Transverse colon (tissue), 4 donors: ENCODE measurements at regions not wholly inside any gene's neighbourhood (a gene's known extent, or its start where the extent isn't known, plus 50 kb on each side); places are given as distances from the start of the nearest gene placed in this dataset.
"Not testable (repeated sequence)": the region's sequence is repeated elsewhere in the genome, so short reads cannot be mapped to it uniquely, and the experiment has no call there.

Source experiments
- EP300 ChIP-seq: sonication (generic); formaldehyde crosslinking; IDR thresholded peaks from one replicate; pipeline ENCODE4 v1.6.1; 2017; ENCODE audit warnings: antibody characterized with exemption, low read depth
- POLR2AphosphoS5 ChIP-seq, 3 donors: sonication (generic); formaldehyde crosslinking; IDR thresholded peaks; one replicate each; pipeline ENCODE4 v1.6.1; 2016; ENCODE audit warnings: antibody characterized with exemption in 3 of 3
- TF ChIP-seq, protein P1 (sequence below), 5 experiments: fragments of 200-600 bp in 3 of 5; fragments of 450-650 bp in 2 of 5; sonication (generic) in 3 of 5; IDR thresholded peaks; 1 replicate in 2 of 5; 2 replicates in 3 of 5; pipeline ENCODE4 v1.5.1; 2016 to 2017; ENCODE audit warnings: antibody characterized with exemption in 5 of 5, inconsistent platforms in 3 of 5, mild to moderate bottlenecking in 2 of 5, moderate library complexity in 1 of 5

DNA sequence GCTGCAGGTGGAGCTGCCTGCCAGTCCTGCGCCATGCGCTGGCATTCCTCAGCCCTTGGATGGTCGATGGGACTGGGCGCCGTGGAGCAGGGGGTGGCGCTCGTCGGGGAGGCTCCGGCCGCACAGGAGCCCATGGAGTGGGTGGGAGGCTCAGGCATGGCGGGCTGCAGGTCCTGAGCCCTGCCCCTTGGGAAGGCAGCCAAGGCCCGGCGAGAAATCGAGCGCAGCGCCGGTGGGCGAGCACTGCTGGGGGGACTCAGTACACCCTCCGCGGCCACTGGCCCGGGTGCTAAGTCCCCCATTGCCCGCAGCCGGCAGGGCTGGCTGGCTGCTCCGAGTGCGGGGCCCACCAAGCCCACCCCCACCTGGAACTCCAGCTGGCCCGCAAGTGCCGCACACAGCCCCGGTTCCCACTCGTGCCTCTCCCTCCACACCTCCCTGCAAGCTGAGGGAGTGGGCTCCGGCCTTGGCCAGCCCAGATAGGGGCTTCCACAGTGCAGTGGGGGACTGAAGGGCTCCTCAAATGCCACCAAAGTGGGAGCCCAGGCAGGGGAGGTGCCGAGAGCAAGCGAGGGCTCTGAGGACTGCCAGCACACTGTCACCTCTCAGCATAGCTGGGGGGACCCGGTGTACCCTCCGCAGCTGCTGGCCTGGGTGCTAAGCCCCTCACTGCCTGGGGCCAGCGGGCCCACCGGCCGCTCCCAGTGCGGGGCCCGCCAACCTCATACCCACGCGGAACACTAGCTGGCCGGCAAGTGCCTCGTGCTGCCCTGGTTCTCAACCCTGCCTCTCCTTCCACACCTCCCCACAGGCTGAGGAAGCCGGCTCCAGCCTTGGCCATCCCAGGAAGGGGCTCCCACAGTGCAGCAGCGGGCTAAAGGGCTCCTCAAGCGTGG is 742.7 kb downstream of the SOCS6 start:
- TF ChIP-seq EP300; POLR2AphosphoS5 (IDR thresholded peaks at IDR 0.05): not testable (repeated sequence)
- TF ChIP-seq, protein P1, sequence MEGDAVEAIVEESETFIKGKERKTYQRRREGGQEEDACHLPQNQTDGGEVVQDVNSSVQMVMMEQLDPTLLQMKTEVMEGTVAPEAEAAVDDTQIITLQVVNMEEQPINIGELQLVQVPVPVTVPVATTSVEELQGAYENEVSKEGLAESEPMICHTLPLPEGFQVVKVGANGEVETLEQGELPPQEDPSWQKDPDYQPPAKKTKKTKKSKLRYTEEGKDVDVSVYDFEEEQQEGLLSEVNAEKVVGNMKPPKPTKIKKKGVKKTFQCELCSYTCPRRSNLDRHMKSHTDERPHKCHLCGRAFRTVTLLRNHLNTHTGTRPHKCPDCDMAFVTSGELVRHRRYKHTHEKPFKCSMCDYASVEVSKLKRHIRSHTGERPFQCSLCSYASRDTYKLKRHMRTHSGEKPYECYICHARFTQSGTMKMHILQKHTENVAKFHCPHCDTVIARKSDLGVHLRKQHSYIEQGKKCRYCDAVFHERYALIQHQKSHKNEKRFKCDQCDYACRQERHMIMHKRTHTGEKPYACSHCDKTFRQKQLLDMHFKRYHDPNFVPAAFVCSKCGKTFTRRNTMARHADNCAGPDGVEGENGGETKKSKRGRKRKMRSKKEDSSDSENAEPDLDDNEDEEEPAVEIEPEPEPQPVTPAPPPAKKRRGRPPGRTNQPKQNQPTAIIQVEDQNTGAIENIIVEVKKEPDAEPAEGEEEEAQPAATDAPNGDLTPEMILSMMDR (IDR thresholded peaks at IDR 0.05) = not testable (repeated sequence)
